ENCODE measurements at regions not wholly inside any gene's neighbourhood (a gene's known extent, or its start where the extent isn't known, plus 50 kb on each side); places are given as distances from the start of the nearest gene placed in this dataset.

DNA sequence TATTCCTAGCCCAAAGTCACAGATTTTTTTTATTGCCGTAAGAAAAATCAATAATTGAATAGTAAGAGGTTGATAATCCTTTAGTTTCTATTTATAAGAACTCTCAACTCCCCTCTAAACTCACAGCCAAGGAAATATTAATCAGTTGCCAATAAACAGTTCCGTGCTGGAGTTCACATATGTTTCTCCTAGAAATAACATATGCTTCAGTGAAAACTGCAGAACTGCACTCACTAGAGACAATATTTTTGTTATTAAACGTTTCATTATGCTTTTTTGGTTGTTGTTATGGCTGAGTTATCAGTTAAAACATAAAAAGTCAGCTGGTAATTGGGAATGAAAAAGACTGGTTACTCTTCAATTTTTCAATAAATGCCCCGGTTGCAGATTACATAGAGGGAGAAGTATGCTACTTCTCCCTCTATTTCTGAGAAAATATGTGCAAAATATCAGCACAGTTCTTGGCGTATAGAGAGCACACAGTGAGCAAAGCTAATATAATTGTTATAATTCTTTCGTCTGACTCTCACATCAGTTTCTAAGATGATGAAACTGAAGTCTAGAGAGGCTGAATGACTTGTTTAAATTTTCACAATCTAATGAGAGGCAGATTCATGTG is 781.2 kb upstream of the GRM7 start:
- Mint-ChIP-seq H3K27me3 (ENCODE audit: unreplicated experiment) (no peaks in the 10 kb centered on the region), H3K36me3 (ENCODE audit: low read depth, unreplicated experiment) (no peaks in the 10 kb centered on the region), H3K4me1 (ENCODE audit: unreplicated experiment) (no peaks in the 10 kb centered on the region), H3K27ac (ENCODE audit: unreplicated experiment) (no peak overlapping the region), H3K4me3 (ENCODE audit: unreplicated experiment) (no peak overlapping the region), H3K9me3 (ENCODE audit: unreplicated experiment) (peaks cover 20% of the 10 kb centered on the region)
- no peak for TF ChIP-seq CTCF (IDR thresholded peaks at IDR 0.05; ENCODE audit: unreplicated experiment)
- DNase-seq (ENCODE audit: low spot score) = no peak

GRCh38 chr3:6088433-6088832 is 772.5 kb upstream of the GRM7 start:
- H3K27me3 Mint-ChIP-seq (ENCODE audit: unreplicated experiment) = peaks cover 2% of the 10 kb centered on the region
- H3K27ac Mint-ChIP-seq (ENCODE audit: unreplicated experiment) = no peak overlapping the region
- no peak for DNase-seq (ENCODE audit: low spot score)
- H3K4me1 Mint-ChIP-seq (ENCODE audit: unreplicated experiment) = no peaks in the 10 kb centered on the region
- H3K4me3 Mint-ChIP-seq (ENCODE audit: unreplicated experiment) = no peak overlapping the region
- peaks cover 16% of the 10 kb centered on the region for H3K9me3 Mint-ChIP-seq (ENCODE audit: unreplicated experiment)
- TF ChIP-seq CTCF (IDR thresholded peaks at IDR 0.05; ENCODE audit: unreplicated experiment) = no peak
- no peaks in the 10 kb centered on the region for H3K36me3 Mint-ChIP-seq (ENCODE audit: low read depth, unreplicated experiment)

- H3K4me1 Mint-ChIP-seq (ENCODE audit: unreplicated experiment) = no peaks in the 10 kb centered on the region
- no peak for TF ChIP-seq CTCF (IDR thresholded peaks at IDR 0.05; ENCODE audit: unreplicated experiment)
- no peak overlapping the region for H3K4me3 Mint-ChIP-seq (ENCODE audit: unreplicated experiment)
- no peaks in the 10 kb centered on the region for H3K36me3 Mint-ChIP-seq (ENCODE audit: low read depth, unreplicated experiment)
- no peak overlapping the region for H3K27ac Mint-ChIP-seq (ENCODE audit: unreplicated experiment)
- no peak for DNase-seq (ENCODE audit: low spot score)
- H3K27me3 Mint-ChIP-seq (ENCODE audit: unreplicated experiment) = peaks cover 2% of the 10 kb centered on the region
- peaks cover 14% of the 10 kb centered on the region for H3K9me3 Mint-ChIP-seq (ENCODE audit: unreplicated experiment)
Observed at GRCh38 chr3:6089780-6090179, 771.1 kb upstream of the GRM7 start.

- H3K27me3 Mint-ChIP-seq (ENCODE audit: unreplicated experiment) = peaks cover 2% of the 10 kb centered on the region
- H3K36me3 Mint-ChIP-seq (ENCODE audit: low read depth, unreplicated experiment) = no peaks in the 10 kb centered on the region
- H3K4me3 Mint-ChIP-seq (ENCODE audit: unreplicated experiment) = no peak overlapping the region
- H3K9me3 Mint-ChIP-seq (ENCODE audit: unreplicated experiment) = peaks cover 14% of the 10 kb centered on the region
- no peak for TF ChIP-seq CTCF (IDR thresholded peaks at IDR 0.05; ENCODE audit: unreplicated experiment)
- no peak for DNase-seq (ENCODE audit: low spot score)
- H3K4me1 Mint-ChIP-seq (ENCODE audit: unreplicated experiment) = no peaks in the 10 kb centered on the region
- no peak overlapping the region for H3K27ac Mint-ChIP-seq (ENCODE audit: unreplicated experiment)
Observed at GRCh38 chr3:6091262-6091661, 769.7 kb upstream of the GRM7 start.

GRCh38 chr3:6095006-6095405 is 765.9 kb upstream of the GRM7 start:
- Mint-ChIP-seq H3K9me3 (ENCODE audit: unreplicated experiment) (peaks cover 10% of the 10 kb centered on the region), H3K36me3 (ENCODE audit: low read depth, unreplicated experiment) (no peaks in the 10 kb centered on the region), H3K27ac (ENCODE audit: unreplicated experiment) (no peak overlapping the region), H3K27me3 (ENCODE audit: unreplicated experiment) (no peaks in the 10 kb centered on the region), H3K4me1 (ENCODE audit: unreplicated experiment) (no peaks in the 10 kb centered on the region), H3K4me3 (ENCODE audit: unreplicated experiment) (no peak overlapping the region)
- DNase-seq (ENCODE audit: low spot score) = no peak
- TF ChIP-seq CTCF (IDR thresholded peaks at IDR 0.05; ENCODE audit: unreplicated experiment) = no peak
